Calu3 (cell line): ENCODE measurements at regions not wholly inside any gene's neighbourhood (a gene's known extent, or its start where the extent isn't known, plus 50 kb on each side); places are given as distances from the start of the nearest gene placed in this dataset.

Experiments
- BruUV-seq: library from RNA; stranded (reverse); fragments of 400-500 nt; replicated peaks from 2 replicates; lab custom pipeline; 2021; lab: Mats Ljungman, UMichigan
- CTCF ChIA-PET: fragments of 300-600 bp; sonication (Branson Sonifier 250); formaldehyde crosslinking; loops from one replicate; lab custom pipeline; 2022; ENCODE audit warnings: antibody characterized with exemption; lab: Charles Lee
- DNase-seq: peaks from one replicate; pipeline ENCODE4 v3.0.0; 2022
- H3K27ac Mint-ChIP-seq: one replicate; pipeline ENCODE4 v1.8.0; 2022; ENCODE audit warnings: mixed read lengths; ENCODE audit not compliant: unreplicated experiment
- H3K27me3 Mint-ChIP-seq: one replicate; pipeline ENCODE4 v1.8.0; 2022; ENCODE audit warnings: mixed read lengths; ENCODE audit not compliant: unreplicated experiment
- H3K36me3 Mint-ChIP-seq: one replicate; pipeline ENCODE4 v1.8.0; 2022; ENCODE audit warnings: mild to moderate bottlenecking, moderate library complexity, mixed read lengths; ENCODE audit not compliant: insufficient read depth, unreplicated experiment
- H3K4me1 Mint-ChIP-seq: one replicate; pipeline ENCODE4 v1.8.0; 2022; ENCODE audit warnings: mild to moderate bottlenecking, low read depth, mixed read lengths; ENCODE audit not compliant: unreplicated experiment
- H3K4me3 Mint-ChIP-seq: one replicate; pipeline ENCODE4 v1.8.0; 2022; ENCODE audit warnings: mild to moderate bottlenecking, low read depth, moderate library complexity, mixed read lengths; ENCODE audit not compliant: unreplicated experiment
- H3K9me3 Mint-ChIP-seq: one replicate; pipeline ENCODE4 v1.8.0; 2022; ENCODE audit warnings: low read depth, mixed read lengths; ENCODE audit not compliant: unreplicated experiment
- intact Hi-C: fragments of 100-400 bp; cut with micrococcal nuclease; formaldehyde crosslinking; loops from one replicate; pipeline ENCODE4 v1.10.0; 2022; ENCODE audit not compliant: unreplicated experiment
- TF ChIP-seq, protein P1 (sequence below): fragments of 200-600 bp; IDR thresholded peaks from one replicate; pipeline ENCODE4 v1.8.0; 2022; ENCODE audit warnings: antibody characterized with exemption; ENCODE audit not compliant: unreplicated experiment

DNA sequence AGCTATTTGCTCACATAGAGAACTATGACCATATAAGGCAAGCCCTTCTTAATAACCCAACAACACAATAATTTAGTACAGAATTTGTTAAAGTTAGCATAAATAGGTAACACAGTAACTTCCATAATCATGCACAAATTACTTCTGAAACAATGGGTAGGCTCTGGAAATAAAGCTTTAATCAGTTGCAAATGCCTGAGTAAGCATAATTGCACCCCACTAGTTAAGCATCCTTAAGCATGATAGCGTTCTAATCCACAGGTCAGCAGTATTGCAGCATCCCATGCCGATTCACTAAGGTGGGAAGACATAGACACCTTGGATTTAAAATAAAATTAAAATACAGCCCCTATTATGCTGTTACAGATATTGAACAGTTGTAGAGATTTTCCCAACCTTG, 161.7 kb downstream of the DHX15 start:
- Mint-ChIP-seq H3K4me1 (no peaks in the 10 kb centered on the region), H3K27ac (no peak overlapping the region), H3K9me3 (no peaks in the 10 kb centered on the region), H3K27me3 (no peaks in the 10 kb centered on the region), H3K36me3 (no peaks in the 10 kb centered on the region), H3K4me3 (no peak overlapping the region)
- intact Hi-C loops: loop anchor here (10.0 kb wide), 1 partner anchor 738 kb away; no protein-coding TSS in a partner anchor
- TF ChIP-seq, protein P1, sequence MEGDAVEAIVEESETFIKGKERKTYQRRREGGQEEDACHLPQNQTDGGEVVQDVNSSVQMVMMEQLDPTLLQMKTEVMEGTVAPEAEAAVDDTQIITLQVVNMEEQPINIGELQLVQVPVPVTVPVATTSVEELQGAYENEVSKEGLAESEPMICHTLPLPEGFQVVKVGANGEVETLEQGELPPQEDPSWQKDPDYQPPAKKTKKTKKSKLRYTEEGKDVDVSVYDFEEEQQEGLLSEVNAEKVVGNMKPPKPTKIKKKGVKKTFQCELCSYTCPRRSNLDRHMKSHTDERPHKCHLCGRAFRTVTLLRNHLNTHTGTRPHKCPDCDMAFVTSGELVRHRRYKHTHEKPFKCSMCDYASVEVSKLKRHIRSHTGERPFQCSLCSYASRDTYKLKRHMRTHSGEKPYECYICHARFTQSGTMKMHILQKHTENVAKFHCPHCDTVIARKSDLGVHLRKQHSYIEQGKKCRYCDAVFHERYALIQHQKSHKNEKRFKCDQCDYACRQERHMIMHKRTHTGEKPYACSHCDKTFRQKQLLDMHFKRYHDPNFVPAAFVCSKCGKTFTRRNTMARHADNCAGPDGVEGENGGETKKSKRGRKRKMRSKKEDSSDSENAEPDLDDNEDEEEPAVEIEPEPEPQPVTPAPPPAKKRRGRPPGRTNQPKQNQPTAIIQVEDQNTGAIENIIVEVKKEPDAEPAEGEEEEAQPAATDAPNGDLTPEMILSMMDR: no peak
- DNase-seq: no peak
- CTCF ChIA-PET: interaction anchor here (0.6 kb wide), 1 partner anchor 1049 kb away, joined by 3 read pairs; no protein-coding TSS in a partner anchor
- no TSS peak for BruUV-seq

DNA sequence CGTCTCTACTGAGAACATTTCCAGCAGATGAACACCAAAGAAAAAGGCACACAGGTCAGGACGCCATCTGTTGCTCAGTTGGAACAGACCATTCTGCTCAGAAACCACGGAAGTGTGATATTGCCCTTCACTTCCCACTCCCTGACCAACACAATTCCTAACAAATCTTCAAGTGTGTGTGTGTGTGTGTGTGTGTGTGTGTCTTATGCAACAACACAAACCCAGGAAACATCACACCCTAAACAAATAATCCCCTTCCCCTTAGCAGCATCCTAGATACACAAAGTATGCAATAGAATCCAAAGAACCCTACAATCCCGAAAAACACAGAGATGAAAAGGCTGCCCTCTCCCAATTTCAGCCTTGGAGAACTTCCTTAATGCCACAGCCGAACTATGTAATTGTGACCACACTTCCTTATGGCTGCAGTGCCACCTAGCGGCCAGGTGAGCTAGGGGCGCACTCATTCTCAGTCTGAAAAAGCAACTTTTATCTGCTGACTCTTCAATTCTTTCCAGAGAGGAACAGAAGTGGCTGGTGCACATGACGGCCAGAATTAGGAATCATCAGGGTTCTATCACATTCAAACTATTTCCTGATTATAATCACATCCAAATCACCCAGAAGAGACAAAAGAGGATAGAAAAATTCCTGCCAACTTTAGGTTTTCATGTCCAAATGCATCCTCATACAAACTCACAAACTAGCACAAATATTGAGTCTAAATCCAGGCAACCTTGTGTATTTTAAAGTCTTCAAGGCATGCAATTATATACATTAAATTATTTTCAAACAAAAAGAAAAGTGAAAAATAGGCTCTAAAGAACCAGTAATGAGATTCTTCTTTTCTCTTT, 164.9 kb downstream of the DHX15 start:
- Mint-ChIP-seq H3K27me3 (no peaks in the 10 kb centered on the region), H3K9me3 (no peaks in the 10 kb centered on the region), H3K4me3 (no peak overlapping the region), H3K4me1 (no peaks in the 10 kb centered on the region), H3K36me3 (no peaks in the 10 kb centered on the region), H3K27ac (no peak overlapping the region)
- CTCF ChIA-PET: interaction anchor here (0.6 to 0.7 kb wide), 2 partner anchors 529 to 737 kb away, joined by 3 read pairs; partner anchors contain the start of gene PPARGC1A
- intact Hi-C loops: loop anchor here (1.0 to 10.0 kb wide), 3 partner anchors 562 to 735 kb away; no protein-coding TSS in a partner anchor
- no TSS peak for BruUV-seq
- TF ChIP-seq, protein P1: peak; percentile 82
- DNase-seq: peak; percentile 75

DNA sequence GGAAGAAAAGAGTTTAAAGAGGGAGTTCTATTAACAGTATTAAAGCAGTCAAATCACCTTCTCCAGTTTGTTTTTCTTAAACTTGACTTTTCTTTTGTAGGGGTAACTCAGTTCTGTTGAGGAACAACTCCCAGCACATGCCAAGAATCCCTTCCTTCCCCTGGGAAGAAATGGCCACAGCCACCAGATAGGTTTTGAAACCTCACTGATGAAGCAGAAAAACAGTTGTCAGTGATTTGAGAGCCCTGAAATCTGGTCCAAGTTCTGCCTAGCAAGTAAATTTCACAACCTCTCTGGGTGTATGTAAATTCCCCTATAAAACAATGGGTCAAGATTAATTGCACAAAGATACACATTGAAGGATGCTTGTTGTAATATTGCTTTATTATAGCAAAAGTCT, 167.1 kb downstream of the DHX15 start:
- CTCF ChIA-PET: no interaction called here
- no peak overlapping the region for H3K27ac Mint-ChIP-seq
- no peaks in the 10 kb centered on the region for H3K9me3 Mint-ChIP-seq
- no peaks in the 10 kb centered on the region for H3K4me1 Mint-ChIP-seq
- intact Hi-C loops: loop anchor here (5.0 kb wide), 1 partner anchor 560 kb away; no protein-coding TSS in a partner anchor
- no peaks in the 10 kb centered on the region for H3K36me3 Mint-ChIP-seq
- H3K4me3 Mint-ChIP-seq: no peak overlapping the region
- no peak for DNase-seq
- no TSS peak for BruUV-seq
- TF ChIP-seq, protein P1: no peak
- no peaks in the 10 kb centered on the region for H3K27me3 Mint-ChIP-seq

DNA sequence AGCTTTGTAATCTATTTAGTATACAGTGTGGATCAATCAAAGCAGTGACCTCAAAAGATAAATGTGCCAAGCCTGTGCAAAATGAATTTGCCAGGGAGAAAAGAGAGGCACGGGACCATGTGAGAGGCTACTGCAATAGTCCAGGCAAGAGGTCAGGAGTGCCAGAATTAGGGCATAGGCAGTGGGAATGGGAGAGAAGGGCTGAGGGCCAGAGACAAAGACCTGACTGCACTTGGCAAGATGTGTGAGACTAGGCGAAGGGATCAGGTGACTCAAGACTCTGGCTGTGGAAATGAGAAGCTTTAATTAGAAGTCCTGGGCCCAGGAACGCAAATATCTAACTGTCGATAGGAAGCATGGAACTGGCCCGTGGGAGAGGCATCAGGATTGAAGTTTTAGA, 168.1 kb downstream of the DHX15 start:
- no TSS peak for BruUV-seq
- TF ChIP-seq, protein P1: no peak
- Mint-ChIP-seq H3K27ac (no peak overlapping the region), H3K36me3 (no peaks in the 10 kb centered on the region), H3K27me3 (no peaks in the 10 kb centered on the region), H3K9me3 (no peaks in the 10 kb centered on the region), H3K4me3 (no peak overlapping the region), H3K4me1 (no peaks in the 10 kb centered on the region)
- CTCF ChIA-PET: no interaction called here
- DNase-seq: no peak
- intact Hi-C loops: loop anchor here (5.0 kb wide), 1 partner anchor 559 kb away; no protein-coding TSS in a partner anchor
